AG10803 (cell line): ENCODE measurements at regions not wholly inside any gene's neighbourhood (a gene's known extent, or its start where the extent isn't known, plus 50 kb on each side); places are given as distances from the start of the nearest gene placed in this dataset.

ENCODE experiments used
- DNase-seq: peaks from one replicate; pipeline ENCODE4 v3.0.0; 2010; ENCODE audit warnings: low read depth
- H3K4me3 ChIP-seq: 2 replicates; pipeline ENCODE4 v1.5.1; 2011; ENCODE audit warnings: mild to moderate bottlenecking, low read length, control low read depth
- CTCF ChIP-seq: conservative IDR thresholded peaks from 2 replicates; pipeline ENCODE4 v1.5.1; 2011; ENCODE audit warnings: mild to moderate bottlenecking, low read length, control low read depth, inconsistent platforms

- DNase-seq, result peak; percentile 29
- TF ChIP-seq CTCF, result peak; percentile 73
These were observed 1189.6 kb downstream of the SORCS1 start for GRCh38 chr10:105974803-105975456.

GRCh38 chr10:105973902-105974301 lies 1190.6 kb downstream of the SORCS1 start:
- no peak for TF ChIP-seq CTCF

More at GRCh38 chr10:105974803-105975456, 1189.6 kb downstream of the SORCS1 start:
- peak overlapping the region; percentile 46 for H3K4me3 ChIP-seq

GRCh38 chr10:105973360-105973759 lies 1191.1 kb downstream of the SORCS1 start:
- no peak overlapping the region for H3K4me3 ChIP-seq
- no peak for TF ChIP-seq CTCF
- no peak for DNase-seq

More at GRCh38 chr10:105973902-105974301, 1190.6 kb downstream of the SORCS1 start:
- DNase-seq, result no peak
- no peak overlapping the region for H3K4me3 ChIP-seq

- no peak for TF ChIP-seq CTCF
- H3K4me3 ChIP-seq, result no peak overlapping the region
- DNase-seq, result no peak
These were observed 1193.0 kb downstream of the SORCS1 start for GRCh38 chr10:105971460-105971859.

GRCh38 chr10:105969884-105970377 lies 1194.6 kb downstream of the SORCS1 start:
- no peak for TF ChIP-seq CTCF
- DNase-seq, result no peak
- H3K4me3 ChIP-seq, result no peak overlapping the region

- H3K4me3 ChIP-seq, result no peak overlapping the region
- no peak for TF ChIP-seq CTCF
- peak; percentile 2 for DNase-seq
These were observed 1195.8 kb downstream of the SORCS1 start for GRCh38 chr10:105968666-105969065.

GRCh38 chr10:105967256-105967655 lies 1197.2 kb downstream of the SORCS1 start:
- no peak overlapping the region for H3K4me3 ChIP-seq
- no peak for DNase-seq
- TF ChIP-seq CTCF, result no peak
